HG02571 (cell line): ENCODE measurements at regions not wholly inside any gene's neighbourhood (a gene's known extent, or its start where the extent isn't known, plus 50 kb on each side); places are given as distances from the start of the nearest gene placed in this dataset.
A peak's percentile ranks its signal among the peaks of the same experiment; 100 is the strongest.

Experiments used
- ATAC-seq: cut with Tn5 transposase; IDR thresholded peaks from one replicate; pipeline ENCODE4 v1.9.1; 2021; ENCODE audit warnings: mild to moderate bottlenecking, moderate library complexity; ENCODE audit not compliant: unreplicated experiment

DNA sequence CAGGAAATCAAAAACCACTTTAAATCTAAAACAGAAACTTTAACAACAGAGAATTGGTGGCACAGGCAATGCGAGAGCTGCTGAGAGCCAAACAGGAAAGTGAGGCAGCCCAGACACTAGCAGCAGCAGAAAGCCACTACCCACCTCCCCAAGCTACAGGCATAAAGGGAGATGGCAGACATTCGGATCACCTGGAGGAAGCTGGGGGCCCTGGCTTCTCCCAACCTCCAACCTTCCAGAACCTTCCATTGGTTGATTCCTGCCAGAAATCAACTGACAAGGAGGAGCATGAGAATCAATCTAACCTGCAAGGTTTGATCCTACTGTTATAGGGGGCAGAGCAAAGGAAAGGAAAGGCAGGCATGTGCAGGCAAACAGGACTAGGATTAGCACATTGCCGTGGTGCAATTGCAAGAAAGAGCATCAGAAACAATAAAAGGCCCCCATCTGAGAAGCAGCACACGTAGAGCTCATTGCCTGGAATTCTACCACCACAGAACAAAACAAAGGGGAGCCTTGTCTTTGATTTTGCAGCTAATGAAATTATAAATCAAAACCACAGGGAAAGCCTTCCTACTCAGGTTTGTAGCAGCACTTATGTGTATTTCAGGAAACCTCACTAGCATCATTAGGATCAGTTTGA is 427.3 kb upstream of the RASGEF1B start:
- ATAC-seq: no peak

DNA sequence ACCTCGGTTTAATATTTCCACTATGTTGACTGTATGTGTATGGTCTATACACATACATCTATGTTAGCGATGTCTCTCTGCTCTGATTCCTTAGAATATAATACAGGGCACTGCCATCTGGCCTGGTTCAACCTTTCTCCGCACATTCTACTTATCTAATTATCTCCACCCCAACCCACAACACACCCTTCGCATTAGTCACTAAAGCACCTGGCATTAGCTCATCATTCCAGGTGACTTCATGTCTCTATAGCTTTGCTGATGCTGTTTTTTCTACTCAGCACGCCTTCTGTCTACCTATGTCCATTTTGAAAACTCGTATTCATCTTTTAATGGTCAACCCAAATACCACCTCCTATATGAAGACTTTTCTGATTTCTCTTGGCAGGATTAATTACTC is 425.2 kb upstream of the RASGEF1B start:
- ATAC-seq: no peak

DNA sequence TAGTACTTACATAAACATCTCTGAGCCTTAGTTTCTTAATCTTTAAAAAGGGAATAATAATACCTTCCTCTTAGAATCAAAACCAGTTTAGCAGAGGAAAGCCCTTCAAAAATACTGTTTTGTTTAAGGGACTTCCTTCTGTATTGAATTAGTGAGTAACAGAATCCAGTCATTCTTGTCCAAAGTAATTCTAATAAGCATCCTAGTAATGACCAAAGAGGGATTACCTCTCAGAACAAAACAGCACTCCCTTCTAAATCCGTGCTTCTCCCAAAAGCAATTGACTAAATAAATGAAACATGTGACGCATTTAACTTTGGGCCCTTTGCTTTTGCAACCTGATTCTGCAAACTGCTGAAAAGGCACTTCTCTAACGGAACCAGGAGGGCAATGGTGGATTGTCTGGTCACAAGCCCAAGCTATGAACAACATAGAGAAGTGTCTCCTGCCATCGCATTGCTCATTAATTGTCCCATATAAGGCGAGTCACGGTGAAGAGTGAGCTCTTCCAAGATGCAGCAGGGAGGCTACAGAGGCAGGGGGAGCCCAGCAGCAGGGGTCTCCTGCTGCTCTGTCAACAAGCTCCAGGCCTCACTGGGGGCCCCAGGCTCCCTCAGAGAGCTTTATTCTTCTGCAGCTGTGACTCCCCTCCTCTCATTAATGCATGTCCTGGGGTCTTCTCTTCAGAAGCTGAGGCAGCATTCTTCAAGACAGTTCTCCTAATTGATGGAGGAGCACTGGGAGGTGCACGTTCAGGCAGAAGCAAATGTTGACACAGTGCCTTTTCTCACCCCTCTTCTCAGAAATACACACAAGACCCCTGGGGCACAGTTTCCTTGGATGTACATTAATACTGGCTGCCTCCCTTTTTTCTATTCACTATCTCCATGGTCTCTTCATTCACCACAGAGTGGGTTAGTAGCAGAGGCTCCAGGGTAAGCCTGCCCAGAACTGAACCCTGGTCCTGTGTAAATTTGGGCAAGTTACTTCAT is 419.6 kb upstream of the RASGEF1B start:
- no peak for ATAC-seq

DNA sequence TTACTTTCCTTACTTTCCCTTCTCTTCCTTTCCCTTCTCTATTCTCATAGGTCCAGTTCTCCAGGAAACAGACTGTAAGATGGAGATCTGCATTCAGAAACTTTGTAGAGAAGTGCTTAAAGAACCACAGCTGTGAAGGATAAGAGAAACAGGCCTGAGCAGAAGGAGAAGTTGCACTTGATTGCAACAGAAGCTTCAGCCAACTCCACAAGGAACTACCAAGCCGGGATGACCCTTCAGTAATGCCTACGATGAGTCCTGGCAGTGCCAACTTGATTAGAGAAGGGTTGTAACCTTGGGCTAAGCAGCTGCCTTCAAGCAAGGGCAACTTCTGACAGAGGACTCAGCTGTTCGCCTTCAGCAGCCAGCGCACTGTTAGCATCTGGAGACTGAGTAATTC is 413.3 kb upstream of the RASGEF1B start:
- no peak for ATAC-seq

DNA sequence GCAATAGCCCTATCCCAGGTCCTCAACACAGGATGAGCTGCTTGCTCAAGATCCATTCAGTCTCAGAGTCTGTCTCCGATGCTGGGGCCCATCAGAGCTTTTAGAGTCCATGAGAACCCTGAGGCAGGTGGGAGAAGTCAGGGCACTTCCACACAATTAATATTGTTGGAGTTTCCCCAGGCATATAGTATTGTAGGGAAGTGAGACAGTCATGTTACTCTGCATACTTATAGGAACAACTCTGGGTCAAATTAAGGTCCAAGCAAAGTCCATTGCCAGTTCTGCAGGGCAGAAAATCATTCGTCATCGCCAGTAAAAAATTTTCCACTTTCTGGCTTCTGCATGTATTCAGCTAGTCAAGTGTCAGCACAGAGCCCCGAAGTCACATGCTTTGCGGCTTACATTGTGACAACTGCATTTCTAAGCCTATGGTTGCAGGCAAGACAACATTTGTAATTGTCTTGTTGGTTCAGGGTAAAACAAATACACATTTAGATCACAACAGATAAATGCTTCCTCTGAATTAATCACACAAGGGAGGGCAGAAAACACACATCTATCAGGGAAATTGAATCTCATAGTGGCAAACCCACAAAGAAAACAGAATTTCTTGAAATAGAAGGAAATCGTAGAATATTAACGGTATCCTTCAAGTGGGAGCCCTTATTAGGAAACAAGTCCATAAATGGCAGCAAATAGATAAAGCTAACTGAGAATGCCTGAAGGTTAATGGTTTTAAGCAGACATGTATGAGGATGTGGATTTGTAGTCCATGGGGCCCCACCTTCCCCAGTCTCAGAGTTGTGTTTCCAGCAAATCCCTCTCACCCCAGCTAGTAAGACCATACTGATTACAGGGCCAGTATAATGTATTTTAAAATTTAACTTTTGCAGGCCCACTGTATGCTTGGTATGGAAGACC is 412.1 kb upstream of the RASGEF1B start:
- no peak for ATAC-seq

DNA sequence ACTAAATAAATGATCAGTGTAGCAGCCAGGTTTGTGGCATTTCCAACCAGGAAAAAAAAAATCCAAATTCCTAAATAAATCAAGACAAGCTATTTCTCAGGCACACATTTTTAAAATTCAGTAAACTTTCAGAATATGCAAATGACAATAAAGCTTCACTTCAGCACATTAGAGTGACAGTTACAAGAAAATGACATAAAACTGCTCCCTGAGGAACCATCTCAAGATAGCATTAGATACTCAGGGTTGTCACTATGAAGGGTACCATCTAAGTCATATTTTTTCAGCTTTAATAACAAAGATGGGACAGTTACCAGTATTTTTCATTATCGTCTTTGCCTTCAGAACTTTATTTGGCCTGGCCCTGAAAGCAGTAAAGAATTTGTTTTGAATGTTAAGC is 411.3 kb upstream of the RASGEF1B start:
- no peak for ATAC-seq

DNA sequence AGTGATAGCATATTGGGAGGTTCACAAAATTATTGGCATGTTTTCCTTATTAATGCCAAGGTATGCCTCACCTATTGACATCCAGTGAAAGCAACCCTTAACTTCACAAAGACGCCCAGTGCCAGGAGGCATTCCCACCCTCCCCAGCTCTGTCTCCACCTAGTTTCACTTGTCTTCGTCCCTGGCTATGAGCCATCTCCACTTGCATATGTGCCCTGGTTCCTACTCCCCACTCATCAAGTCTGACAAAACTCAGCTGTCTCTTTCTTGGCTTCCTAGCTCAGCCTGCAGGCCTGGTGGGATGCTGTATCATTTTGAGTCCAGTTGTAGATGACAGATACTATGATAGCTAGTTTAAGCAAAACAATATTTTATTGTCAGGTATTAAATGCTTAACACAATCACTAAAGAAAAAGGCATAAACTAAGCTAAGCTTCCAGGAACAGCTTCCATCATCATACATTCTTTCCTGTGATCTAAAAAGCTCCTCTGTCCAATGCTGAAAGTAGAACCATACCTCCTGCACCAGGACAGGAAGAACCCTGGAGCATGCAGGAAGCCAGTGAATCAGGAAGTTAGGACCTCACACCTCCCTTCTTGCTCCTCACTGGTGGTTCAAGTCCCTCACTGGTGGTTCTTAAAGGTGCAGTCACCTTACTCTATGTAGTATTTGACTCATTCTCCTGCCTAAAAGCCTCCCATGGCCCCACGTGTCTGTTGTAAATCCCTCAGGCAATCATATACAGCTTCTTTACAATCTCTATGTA is 410.3 kb upstream of the RASGEF1B start:
- ATAC-seq: no peak

DNA sequence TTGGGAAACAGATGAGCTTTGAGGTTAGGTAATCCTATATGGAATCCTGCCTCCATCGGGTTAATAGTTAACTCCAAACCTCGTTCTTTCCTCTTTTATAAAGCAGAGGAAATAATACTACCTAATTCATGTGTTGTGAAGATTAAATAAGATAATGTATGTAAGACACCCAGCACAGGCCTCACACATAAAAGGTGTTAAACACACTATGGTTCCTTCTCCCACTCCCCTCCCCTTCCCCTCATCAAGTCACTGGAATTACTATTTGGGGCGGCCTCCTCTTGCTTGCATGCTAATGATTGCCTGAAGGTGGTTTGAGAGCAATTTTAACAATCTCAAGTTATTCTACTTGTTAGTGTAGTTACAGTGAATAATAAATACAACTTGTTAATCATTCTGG is 404.4 kb upstream of the RASGEF1B start:
- no peak for ATAC-seq

DNA sequence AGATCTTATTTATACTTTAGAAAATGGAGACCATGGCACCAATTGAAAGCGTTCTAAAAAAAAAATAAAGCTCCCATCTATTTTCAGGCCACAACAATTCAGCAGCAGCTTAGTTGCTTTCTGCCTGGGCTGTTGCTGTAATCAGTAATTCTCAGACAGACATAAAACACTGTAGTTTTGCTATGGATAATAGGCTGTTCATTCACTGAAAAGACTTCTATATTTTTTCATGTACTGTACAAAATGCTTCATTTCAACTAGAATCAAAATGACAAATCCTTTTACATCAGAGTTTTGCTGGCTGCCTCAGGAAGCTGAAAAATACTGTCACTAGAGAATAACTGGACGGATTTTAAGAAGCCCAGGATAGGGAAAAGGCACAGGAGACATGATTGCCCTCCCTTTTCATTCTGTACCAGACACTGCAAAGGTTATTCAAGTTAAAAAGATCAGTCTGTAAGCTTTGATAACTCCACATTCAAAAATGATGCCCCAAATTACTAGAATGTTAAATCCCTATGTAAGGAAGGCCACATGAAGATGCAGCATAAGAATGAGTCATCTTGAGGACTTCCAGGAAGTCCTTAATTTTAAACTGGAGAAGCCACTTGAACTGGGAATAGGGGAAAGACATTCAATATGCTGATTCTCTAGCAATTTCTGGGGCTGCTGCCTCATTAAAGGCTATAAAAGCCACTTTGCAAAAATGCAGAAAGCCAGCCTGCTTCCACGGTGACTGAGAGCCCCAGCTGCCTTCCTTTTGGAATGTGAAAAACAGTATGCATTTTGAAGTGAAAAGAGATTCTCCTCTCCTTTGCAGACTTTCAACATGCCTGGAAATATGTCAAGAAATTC is 403.2 kb upstream of the RASGEF1B start:
- ATAC-seq: no peak

DNA sequence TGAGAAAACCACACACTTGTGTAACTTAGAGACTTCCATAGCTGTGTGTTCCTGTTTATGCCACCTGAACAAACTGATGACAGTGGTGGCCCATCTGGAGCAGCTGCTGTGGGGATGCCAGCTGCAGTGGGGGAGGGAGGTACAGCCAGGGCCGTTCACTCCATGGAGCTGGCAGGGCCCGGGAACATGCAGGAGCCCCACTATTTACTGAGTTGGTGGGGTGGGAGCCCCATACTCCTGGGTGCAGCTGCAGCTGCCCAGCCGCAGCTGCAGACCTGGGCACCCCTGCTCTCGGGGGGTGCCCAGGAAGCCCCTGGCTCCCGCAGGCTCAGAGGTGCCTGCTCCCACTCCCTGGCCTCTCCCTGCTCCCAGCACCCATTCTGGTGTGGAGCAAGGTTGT is 398.6 kb upstream of the RASGEF1B start:
- ATAC-seq: no peak

DNA sequence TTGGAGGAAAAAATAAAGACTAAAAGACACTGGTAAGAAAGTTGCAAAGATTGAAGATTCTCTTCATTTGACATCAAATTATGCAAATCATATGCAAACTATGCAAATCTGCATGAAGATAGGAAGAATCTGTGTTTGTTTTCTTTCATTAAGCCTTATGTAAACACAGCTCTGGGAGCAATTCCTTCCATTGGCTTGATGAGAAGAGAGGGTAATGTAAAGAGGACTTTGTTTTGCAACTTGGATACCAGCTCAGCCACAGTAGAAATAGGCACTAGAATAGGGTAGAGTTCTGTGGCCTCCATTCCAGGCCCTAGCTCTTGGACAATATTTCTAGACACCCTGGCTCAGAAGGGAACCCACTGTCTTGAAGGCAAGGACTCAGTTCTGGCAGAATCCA is 388.4 kb upstream of the RASGEF1B start:
- ATAC-seq: no peak

DNA sequence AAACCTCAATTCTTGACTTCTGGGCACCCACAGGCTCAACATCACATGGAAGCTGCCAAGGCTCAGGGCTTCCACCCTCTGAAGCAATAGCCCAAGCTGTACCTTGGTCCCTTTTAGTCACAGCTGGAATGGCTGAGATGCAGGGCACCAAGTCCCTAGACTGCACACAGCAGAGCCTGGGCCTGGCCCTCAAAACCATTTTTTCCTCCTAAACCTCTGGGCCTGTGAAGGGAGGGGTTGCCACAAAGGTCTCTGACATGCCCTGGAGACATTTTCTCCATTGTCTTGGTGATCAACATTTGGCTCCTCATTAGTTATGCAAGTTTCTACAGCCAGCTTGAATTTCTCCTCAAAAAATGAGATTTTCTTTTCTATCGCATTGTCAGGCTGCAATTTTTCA is 382.7 kb upstream of the RASGEF1B start:
- ATAC-seq: no peak

DNA sequence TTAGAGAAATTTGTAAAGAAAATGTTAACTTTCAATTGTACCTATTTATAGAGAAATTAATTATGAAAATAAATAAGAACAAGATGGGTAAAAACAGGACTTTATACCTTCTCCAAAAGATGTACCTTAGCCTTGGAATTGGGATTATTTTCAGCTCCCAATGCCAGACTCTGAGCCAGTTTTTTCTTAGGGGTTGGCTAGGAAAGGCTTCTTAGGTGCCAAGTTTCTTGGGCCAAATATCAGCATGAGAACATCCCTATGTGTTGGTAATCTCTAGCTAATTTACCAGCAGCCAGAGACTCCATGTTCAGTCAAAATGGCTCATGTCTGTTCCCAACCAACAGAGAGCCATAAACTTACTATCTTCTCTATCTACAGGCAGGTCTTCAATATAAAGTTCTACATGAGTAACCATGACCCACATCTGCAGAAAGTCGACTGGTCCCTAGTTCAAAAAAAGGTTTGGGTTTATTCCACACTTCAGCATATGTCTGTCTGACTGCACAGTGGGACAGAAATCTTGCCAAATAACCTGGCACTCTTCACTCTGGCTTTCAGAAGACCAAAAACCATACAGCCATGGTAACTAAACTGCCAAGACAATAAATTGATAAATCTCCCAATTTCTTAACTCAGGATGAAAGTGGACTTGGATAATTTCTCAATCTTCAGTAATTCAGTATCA is 380.5 kb upstream of the RASGEF1B start:
- ATAC-seq: no peak

DNA sequence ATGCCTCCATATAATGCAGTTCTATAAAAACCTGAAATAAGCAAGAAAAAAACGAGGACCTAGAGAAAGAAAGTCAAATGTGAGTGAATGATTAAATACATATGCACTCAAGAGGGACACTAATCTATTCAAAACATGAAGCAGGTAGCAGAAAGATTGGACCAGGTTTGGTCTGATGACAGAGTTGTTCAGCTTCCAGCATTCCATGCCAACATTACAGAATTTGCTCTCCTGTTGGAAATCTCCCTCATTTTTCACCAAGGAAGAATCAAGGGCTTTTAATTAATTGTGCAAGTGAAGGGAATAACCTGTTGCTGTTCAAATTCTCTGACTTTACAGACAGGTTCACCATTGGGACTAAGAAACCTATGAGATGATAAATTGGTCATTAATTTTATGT is 379.0 kb upstream of the RASGEF1B start:
- ATAC-seq: no peak

DNA sequence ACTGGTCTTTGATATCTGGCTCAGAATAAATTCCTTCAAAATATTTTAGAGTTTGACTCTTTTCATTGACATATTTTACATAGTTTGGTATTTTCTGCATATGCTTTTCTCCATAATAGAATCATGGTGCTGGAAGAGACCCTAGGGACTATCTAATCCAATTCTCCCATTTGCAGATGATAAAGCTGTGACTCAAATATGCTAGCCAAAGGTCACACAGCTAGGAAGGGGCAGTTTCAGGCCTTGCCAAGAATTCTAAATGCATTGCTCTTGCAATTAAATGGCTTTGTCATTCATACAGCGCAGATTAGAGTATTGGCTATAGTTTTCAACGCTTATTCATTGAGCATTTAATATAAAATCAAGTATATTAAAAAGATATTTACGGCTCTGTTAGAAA is 374.1 kb upstream of the RASGEF1B start:
- ATAC-seq: no peak

DNA sequence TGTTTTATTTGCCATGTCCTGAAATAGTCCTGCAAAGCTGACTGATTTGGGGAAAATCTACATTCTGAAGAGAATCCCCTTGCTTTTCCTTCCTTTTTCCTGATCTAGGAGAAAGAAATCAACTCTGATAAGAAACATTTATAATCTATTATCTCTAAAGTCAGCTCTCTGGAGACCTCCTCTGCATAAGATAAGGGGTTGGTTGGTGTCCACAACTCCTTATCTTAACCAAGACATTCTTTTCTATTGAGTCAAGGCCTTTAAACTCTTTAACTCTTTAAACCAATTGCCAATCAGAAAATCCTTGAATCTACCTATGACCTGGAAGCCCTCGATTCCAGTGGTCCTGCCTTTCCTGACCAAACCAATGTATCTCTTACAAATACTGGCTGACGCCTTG is 373.6 kb upstream of the RASGEF1B start:
- ATAC-seq: no peak

DNA sequence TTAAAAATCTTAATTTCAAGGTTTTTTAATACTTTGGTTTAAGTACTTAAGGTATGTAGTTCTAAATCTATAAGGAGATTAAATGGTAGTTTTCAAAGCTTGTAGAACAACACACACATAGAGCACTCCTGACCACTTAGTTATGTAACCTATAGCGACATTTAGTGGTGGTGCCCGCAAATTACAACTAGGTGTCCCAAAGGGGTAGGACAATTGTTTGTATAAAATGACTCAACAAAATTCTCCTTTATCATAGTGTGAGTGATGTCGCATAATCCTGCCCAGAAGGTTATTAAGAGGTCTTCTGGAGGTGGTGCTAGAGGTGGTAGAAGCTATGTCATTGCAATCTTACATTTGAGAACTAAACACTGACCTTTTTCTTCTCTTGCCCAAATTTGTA is 373.0 kb upstream of the RASGEF1B start:
- peak; percentile 63 for ATAC-seq

DNA sequence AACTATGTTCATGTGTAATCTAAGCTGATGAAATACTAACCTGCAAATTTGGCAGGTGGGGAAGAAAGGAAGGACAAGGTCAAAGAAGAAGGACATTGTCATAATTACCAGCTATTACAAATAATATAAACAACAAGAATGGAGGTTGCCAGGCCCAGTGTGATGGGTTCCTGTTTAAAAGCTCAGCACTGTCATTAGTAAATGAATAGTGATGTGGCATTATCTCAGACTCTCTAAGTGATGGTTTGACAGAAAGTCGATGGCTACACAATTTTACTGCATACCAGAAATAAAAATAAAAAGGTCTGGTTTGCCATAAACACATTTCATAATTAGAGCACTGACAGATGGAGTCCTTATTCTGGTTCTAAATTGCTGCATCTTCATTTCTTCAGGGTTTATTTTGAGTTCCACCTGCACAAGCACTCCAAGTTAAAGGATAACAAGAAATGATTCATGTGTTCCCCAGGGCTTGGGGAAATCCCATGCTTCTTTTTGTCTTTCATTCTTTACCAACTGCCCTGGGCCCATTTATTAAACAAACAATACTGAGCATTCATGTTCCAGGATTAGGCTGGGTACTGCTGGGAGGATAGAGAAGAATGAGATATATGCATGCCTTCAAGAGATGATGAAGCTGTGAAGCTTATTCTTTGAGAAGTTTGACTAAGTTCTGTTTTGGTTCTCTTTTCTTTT is 367.8 kb upstream of the RASGEF1B start:
- no peak for ATAC-seq
